ENCODE measurements at regions not wholly inside any gene's neighbourhood (a gene's known extent, or its start where the extent isn't known, plus 50 kb on each side); places are given as distances from the start of the nearest gene placed in this dataset.

DNA sequence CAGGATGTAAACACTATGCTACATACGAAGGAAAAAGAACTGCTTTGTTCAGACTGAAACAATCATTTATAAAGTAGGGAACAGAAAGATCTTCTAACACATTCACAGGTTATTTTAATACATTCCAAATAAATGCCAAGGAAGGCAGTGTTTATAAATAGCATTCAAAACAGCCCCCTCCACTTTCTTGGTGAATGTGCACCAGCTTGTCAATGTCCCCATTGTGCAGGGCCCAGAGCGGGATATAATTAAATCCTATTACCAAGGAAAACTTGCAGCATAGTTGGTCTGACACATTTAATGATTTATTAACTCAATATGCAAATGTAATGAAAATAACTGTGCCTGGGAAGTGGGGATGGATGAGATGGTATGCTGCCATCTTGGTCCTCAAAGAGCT, 135.9 kb upstream of the RAD23B start:
- TF ChIP-seq, protein P1, sequence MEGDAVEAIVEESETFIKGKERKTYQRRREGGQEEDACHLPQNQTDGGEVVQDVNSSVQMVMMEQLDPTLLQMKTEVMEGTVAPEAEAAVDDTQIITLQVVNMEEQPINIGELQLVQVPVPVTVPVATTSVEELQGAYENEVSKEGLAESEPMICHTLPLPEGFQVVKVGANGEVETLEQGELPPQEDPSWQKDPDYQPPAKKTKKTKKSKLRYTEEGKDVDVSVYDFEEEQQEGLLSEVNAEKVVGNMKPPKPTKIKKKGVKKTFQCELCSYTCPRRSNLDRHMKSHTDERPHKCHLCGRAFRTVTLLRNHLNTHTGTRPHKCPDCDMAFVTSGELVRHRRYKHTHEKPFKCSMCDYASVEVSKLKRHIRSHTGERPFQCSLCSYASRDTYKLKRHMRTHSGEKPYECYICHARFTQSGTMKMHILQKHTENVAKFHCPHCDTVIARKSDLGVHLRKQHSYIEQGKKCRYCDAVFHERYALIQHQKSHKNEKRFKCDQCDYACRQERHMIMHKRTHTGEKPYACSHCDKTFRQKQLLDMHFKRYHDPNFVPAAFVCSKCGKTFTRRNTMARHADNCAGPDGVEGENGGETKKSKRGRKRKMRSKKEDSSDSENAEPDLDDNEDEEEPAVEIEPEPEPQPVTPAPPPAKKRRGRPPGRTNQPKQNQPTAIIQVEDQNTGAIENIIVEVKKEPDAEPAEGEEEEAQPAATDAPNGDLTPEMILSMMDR (IDR thresholded peaks at IDR 0.05; ENCODE audit: control extremely low read depth in 1 of 3, insufficient read depth in 1 of 3, low read depth in 1 of 3, low read length in 3 of 3): no peak
- no peak for TF ChIP-seq SRF (IDR thresholded peaks at IDR 0.05; ENCODE audit: low read depth, low read length)
- TF ChIP-seq TCF12 (IDR thresholded peaks at IDR 0.05; ENCODE audit: low read depth, low read length): no peak
- no peak for TF ChIP-seq POLR2AphosphoS5 (IDR thresholded peaks at IDR 0.05; ENCODE audit: low read depth, low read length)
- TF ChIP-seq RNF2 (IDR thresholded peaks at IDR 0.05; ENCODE audit: borderline replicate concordance, low read depth, low read length, missing control alignments, poor library complexity, severe bottlenecking): no peak
- no peak for TF ChIP-seq TBP (IDR thresholded peaks at IDR 0.05; ENCODE audit: low read depth, low read length)
